HG02588 (cell line): ENCODE measurements at regions not wholly inside any gene's neighbourhood (a gene's known extent, or its start where the extent isn't known, plus 50 kb on each side); places are given as distances from the start of the nearest gene placed in this dataset.

ENCODE experiments used
- ATAC-seq: cut with Tn5 transposase; IDR thresholded peaks from one replicate; pipeline ENCODE4 v1.9.1; 2021; ENCODE audit warnings: mild to moderate bottlenecking, moderate library complexity; ENCODE audit not compliant: unreplicated experiment

GRCh38 chr5:125564317-125564975 lies 818.0 kb upstream of the ZNF608 start:
- ATAC-seq: no peak

- ATAC-seq: no peak
Observed at GRCh38 chr5:125574491-125575044, 828.1 kb upstream of the ZNF608 start.

DNA sequence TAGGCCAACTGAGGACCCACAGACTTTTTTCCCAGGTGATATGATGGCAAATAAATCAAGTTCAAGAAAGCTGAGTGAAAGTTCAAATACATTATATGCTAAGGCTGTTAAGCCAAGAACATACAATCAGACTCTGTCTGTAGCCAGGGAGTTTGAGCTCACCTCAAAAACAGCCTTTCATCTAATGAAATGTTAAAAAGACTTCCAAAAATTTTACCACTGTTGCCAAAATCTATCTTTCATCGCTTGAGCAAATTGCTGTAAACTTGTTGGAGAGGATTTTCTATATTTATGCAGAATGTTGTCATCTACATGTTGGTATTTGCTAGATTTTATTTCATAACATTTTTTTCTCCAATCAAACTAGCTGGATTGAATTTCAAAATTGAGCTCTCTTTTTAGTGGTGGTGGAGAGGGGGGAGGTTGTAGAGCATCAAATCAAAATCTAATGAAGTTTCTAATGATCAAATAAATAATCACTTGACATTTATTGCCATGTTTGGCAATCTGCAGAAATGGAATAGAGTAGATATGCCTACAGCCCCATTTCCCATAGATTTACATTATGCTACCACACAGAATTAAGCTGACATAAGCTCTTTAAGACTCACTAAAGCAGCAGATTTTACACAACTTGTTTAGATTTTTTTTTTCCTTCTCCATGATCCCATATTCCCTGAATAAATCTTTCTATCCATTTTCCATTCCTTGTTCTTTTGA lies 828.9 kb upstream of the ZNF608 start:
- ATAC-seq: no peak

DNA sequence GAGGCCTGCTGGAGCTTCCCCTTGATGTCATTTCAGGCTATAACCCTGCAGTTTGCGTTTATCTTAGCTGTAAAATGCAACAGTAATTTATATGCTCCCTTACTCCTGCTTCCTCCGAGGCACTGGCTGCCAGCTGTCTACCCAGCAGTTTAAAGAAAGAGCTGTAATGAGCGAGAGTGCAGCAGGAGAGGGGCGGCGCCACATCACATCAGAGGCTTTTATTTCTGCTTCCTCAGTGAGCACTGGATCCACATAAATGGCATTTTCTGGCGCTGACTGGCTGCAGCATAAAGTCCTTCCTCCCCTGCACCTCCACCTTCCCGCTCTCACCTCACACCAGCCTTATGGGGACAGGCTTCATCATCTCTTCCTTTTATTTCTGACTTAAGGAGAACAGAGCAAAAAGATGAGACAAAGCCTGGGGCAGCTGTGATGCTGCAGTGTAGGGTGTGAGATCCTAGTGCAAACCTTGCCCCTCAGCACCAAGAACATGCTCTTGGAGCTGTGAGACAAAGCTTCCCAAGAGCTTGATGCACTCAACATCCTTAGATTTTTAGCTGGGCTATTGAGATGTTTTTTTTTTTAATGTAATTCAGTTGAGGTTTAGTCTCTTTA lies 829.6 kb upstream of the ZNF608 start:
- no peak for ATAC-seq

DNA sequence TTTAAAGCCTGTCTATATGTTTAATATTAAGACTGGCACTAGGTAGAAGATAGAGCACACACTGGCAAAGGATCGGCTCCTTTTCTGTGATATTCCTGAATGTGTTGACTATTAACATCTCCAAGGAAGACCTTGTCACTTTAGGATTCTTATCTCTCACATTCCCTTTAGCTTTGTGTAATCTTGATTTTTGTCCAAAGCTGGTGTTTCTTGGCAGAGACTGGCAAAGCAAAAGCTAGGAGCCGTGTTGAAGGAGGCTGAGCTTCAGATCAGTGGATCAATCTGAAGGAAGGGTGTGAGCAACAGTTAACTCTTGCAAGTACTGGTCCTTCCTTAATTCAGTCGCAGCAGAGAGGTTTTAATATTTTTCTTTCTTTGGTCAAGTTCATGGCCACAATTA lies 830.4 kb upstream of the ZNF608 start:
- ATAC-seq: no peak

DNA sequence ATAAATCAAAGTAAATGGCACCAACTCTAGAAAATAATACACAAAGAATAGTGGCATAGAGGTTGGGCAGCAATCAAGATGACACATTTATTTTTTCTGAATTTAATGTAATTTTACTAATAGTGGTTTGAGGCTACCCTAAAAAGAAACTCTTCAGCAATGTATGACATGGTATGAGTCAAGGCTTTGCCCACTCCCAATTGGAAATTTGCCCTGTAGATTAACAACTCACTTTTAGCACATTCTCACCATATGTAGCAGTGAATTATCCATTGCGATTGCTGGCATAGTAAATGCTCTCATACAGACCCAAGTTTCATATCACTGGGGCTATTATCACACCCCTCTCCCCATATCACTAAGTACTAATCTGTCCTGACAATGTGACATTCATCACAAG lies 832.1 kb upstream of the ZNF608 start:
- no peak for ATAC-seq

GRCh38 chr5:125579182-125579581 lies 832.7 kb upstream of the ZNF608 start:
- ATAC-seq: no peak

GRCh38 chr5:125581311-125581710 lies 834.9 kb upstream of the ZNF608 start:
- ATAC-seq: no peak

GRCh38 chr5:125582352-125582751 lies 835.9 kb upstream of the ZNF608 start:
- ATAC-seq: no peak

GRCh38 chr5:125583321-125584139 lies 837.1 kb upstream of the ZNF608 start:
- ATAC-seq: no peak

- ATAC-seq: no peak
Observed at GRCh38 chr5:125584140-125584520, 837.7 kb upstream of the ZNF608 start.

DNA sequence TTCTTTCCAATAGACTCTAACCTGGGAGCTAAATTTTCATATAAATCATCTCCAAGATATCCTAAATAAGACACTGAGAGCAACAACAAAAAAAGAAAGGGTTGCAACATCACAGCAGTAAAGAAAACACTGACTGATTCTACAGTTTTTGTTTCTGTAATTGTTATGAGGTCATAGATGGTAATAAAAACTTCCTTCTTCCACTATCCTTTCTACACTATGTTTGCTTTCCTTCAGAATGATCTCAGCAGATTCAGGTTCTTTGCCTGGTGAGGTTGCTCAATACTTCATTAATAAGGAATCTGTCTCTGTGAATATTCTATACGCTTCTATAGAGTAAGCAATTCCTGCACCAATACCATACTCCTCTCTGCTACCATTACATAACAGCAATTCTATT lies 835.6 kb upstream of the GRAMD2B start:
- no peak for ATAC-seq

DNA sequence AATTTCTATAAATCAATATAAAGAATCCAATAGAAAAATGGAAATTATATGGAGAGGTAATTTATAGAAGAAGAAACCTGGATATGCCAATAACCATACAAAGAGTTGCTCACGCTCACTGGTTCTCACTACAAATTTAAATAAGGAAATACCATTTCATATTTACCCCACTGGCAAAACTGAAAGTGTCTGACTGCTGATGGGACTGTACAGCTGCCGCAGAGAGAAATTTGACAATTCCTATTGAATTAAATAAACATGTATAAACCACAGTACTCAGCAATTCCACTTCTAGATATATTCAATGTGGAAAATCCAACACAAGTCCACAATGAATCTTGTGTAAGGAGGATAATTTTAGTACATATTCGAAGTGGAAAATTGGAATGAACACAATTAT lies 830.4 kb upstream of the GRAMD2B start:
- no peak for ATAC-seq

- no peak for ATAC-seq
Observed at GRCh38 chr5:125595095-125595494, 828.1 kb upstream of the GRAMD2B start.

DNA sequence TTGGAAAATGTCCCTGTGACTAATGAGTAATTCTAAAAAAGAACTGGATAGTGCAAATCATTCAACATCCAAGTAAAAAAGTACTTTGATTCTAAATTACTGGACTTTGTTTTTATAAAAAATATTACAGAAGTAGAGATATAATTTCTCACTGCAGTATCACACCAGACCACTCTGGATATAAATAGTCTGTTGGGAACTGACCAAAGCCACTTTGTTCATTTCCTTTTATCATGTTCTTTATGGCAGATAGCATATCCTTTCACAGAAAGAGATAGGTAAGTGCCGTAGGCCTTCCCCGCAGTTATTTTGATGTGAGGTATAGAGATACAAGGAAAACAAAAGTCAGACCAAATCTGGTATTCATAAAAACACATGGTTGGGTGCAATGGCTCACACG lies 827.4 kb upstream of the GRAMD2B start:
- no peak for ATAC-seq

DNA sequence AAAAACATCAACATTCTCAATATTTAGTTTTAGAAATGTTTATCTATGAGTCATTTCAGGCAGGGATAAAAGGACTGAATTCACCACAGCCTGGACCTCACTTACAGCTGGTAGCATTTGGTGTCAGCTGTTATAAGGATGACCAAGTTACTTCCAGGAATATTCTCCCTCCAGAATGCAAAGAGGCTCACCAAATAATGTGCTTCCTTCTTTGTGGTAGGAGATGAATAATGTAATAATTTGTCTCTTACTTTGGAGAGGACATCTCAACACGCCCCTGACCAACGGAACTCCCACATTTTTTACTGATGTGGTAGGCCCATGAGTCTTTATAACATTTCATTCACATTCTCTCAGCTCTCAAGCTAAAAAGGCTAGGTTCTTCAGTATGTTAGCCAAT lies 825.9 kb upstream of the GRAMD2B start:
- ATAC-seq: no peak

DNA sequence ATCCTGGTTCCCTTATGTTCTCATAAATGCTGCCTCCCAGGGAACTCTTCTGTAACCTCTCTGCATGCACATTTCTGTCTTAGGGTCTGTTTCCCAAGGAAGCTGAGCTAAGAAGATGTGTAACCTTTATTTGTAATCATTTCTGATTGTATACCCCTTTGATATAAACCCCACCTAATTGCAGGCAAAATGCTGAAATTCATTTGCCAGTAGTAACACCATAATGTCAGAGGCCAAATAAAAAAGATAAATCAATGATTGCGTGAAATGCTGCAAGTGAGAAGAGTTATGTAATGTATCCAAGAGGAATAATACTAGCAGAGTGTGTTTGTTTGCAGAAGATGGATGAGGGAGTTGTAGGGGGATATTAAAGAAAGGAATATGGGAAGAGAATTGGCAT lies 822.6 kb upstream of the GRAMD2B start:
- ATAC-seq: no peak

DNA sequence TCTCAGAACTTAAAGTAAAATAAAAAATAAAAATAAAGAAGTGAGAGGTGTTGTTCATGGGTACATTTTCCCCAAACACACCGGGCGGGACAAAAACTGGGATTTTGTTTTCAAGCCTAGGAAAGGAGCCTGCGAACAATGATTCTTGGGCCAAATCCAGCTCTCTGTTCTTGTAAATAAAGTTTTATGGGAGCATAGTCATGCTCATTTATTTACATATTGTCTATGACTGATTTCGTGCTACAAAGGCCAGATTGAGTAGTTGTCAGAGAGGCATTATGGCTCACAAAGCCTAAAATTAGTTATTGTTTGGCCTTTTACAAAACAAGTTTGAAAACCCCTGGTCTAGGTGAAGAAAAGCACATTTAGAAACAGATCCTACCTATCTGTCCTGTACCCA lies 821.0 kb upstream of the GRAMD2B start:
- ATAC-seq: no peak

DNA sequence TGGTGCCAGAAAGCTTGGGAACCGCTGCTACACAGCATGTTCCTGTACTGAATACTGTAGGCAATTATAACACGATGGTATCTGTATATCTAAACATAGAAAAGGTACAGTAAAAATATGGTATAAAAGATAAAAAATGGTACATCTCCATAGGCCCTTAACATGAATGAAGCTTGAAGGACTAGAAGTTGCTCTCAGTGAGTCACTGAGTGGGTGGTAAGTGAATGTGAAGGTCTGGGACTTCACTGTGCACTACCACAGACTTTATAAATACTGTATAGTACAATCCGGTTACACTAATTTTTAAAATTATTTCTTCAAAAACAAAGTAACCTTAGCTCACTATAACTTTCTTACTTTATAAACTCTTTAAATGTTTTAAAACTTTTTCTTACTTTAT lies 819.9 kb upstream of the GRAMD2B start:
- ATAC-seq: no peak

DNA sequence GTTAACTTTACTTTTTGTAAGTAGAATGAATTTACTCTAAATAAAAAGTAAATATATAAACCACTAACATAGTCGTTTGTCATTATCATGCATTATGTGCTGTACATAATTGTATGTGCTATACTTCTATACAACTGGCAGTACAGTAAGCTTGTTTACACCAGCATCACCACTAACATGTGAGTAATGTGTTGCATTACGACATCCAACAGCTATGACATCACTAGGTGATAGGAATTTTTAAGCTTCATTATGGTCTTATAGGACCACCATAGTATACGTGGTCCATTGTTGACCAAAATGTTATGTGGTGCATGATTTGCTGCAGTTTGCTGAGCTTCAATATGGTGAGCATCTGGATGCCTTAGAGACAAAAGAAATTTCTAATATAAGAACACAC lies 819.1 kb upstream of the GRAMD2B start:
- ATAC-seq: no peak

GRCh38 chr5:125607018-125607417 lies 816.2 kb upstream of the GRAMD2B start:
- ATAC-seq: no peak
